AG08396 (cell line): ENCODE measurements at regions not wholly inside any gene's neighbourhood (a gene's known extent, or its start where the extent isn't known, plus 50 kb on each side); places are given as distances from the start of the nearest gene placed in this dataset.

Experiments used
- DNase-seq: peaks from one replicate; pipeline ENCODE4 v3.0.0; 2012; ENCODE audit warnings: low spot score, mixed read lengths

DNA sequence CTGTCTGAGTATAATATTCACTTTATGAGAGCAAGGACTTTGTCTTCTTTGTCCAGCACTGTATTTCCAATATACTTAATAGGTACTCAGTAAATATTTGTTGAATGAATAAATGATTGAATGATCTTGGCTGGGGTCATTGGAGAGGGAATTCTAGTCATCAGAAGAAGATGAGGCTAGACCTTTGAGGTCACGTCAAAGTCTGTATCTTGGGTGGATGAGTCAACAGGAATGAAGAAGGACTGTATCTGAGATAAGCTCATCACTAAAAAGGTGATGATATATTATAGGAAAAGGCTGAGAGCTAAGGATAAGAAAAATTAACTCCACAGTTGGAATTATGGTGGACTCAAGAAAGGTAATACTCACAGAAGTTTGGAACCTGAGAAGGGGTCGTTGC, 125.1 kb upstream of the MAGI3 start:
- no peak for DNase-seq

GRCh38 chr1:113266788-113267187, 123.5 kb upstream of the MAGI3 start:
- no peak for DNase-seq

- no peak for DNase-seq
These were observed 120.9 kb upstream of the MAGI3 start for GRCh38 chr1:113269168-113269963.

DNA sequence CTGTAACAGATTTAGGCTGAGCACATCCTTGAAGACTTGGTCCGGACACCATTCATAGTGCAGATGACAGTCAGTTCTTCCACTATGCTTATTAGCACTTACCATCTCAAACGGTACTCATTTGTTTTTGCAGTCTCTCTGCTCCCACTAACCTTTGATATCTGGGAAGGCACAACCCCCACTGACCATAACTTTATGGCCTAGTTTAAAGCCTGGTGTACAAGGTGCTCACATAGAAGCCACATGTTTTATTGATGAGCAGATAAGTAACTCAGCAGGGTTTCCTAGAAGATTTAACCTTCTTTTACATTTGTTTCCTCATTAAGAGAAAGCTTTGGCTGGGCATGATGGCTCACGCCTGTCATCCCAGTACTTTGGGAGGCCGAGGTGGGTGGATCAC, 119.3 kb upstream of the MAGI3 start:
- DNase-seq: no peak

- no peak for DNase-seq
These were observed 115.2 kb upstream of the MAGI3 start for GRCh38 chr1:113275083-113275482.

GRCh38 chr1:113275691-113276090, 114.6 kb upstream of the MAGI3 start:
- no peak for DNase-seq

GRCh38 chr1:113276507-113276906, 113.8 kb upstream of the MAGI3 start:
- DNase-seq: no peak

GRCh38 chr1:113278371-113278770, 111.9 kb upstream of the MAGI3 start:
- no peak for DNase-seq

GRCh38 chr1:113278777-113279176, 111.5 kb upstream of the MAGI3 start:
- no peak for DNase-seq

GRCh38 chr1:113279776-113280391, 110.4 kb upstream of the MAGI3 start:
- DNase-seq: no peak

DNA sequence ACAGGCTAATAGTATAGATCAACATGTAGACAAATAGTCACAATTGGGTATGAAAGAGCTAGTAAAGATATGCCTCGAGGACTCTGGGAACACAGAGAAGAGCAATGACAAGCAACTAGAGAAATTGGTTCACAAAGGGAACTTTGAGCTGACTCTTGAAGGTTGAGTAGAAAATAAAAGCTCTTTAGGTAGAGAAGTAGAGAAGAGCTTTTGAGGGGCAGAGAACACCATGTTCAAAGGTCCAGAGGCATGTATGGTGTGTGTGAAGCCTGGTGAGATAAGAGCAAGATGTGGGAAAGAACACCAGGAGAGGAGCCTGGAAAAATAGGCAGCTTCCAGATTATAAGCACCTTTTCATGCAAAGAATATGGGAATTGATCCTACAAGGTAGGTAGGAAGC, 109.7 kb upstream of the MAGI3 start:
- no peak for DNase-seq

GRCh38 chr1:113281550-113281949, 108.8 kb upstream of the MAGI3 start:
- no peak for DNase-seq

- DNase-seq: no peak
These were observed 108.1 kb upstream of the MAGI3 start for GRCh38 chr1:113282008-113282892.

GRCh38 chr1:113282893-113283285, 107.4 kb upstream of the MAGI3 start:
- DNase-seq: no peak

DNA sequence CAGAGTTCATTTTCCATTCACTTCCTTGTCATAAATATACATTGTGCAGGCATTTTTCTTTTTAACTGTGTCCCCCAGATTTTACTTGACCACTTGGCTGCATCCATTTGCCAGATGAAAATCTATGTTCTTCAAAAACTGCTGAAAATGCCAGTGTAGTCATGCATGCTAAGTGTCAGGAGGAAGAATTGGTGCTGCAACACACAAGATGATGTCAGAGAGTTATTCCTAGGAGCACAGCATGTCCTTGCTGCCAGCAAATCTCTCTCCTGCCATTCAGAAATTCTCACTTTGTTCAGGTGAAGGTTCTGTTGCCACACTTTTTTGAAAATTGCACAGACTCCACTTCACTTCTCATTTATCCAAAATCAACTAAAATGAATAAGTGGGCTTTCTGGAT, 106.4 kb upstream of the MAGI3 start:
- DNase-seq: no peak

- no peak for DNase-seq
These were observed 104.2 kb upstream of the MAGI3 start for GRCh38 chr1:113286156-113286555.

DNA sequence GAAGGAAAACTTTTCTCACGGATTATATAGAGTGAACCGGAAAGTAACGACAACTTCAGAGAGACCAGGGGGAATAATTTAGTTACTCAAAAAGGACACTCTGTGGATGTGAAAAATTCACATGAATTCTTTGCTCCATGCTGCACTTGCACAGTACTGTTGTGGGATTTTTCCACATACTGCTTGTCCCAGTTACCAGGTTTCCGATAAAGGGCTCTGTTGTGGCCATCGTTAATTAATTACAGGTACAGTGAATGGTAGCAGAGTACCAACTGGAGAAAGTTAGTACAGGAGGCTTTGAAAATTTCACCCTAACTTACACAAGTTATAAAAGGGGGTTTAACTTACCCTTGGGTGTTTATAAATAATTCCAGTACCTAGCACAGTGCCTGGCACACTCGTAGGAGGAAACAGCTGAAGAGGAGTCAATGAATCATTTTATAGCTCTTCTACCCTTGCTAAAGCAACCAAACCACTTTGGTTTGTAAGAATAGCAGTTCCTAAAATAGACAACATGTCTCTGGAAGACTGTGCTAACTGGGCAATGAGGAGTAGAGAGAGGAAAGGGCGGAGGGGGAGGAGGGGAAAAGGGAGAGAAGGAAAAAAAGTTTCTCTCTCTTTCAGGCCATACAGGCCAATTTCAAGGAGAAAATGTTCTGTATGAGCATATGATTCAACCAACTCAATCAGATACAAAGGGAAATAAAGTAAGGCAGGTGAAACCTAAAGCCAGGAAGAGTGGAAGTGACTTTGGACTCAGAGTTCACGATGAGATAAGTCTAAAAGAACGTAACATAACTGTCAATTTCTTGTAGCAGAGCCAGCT, 98.3 kb upstream of the MAGI3 start:
- no peak for DNase-seq

DNA sequence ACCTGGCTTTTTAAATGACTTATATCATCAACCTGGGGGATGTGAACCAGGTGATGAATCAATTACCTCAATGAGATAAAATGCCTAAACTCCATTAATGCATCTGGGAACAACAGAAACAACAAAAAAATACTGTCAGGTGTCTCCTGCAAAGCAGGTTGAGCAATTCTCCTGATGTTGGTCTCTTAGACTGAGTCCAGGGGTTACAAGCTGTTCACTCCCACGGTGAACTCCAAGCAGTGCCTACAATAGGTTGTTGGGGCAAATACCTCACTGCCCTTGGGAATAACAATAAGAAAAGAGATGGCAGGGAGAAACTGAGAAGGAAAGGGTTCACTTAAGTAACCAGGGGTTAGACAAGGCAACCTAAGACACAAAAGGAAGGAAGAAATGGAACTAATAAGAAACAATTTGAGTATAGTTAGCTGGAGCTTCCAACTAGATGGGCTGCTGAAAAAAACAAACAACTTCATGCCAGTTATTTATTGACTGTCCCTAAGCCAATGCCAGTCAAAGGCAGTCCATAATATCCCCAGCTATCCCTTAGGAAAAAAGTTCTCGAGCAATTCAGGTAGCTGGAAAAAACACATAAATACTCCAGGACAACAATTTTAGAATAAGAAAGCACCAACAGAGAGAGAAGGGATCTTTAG, 97.6 kb upstream of the MAGI3 start:
- no peak for DNase-seq

DNA sequence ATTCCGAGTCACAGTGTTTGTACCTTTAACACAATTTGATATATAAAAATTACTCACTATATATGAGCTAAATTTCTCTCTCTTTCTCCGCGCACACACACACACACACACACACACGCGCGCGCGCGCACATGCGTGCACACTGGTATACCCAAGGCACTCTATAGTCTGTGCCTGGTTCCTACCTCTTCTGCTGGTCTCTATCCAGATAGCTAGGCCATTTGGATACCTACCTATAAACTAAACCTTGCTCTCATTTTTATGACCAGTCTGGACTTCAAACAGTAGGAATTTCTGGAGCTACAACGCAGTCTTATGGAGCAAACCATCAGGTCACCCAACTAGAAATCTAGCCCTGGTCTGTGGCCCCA, 97.1 kb upstream of the MAGI3 start:
- DNase-seq: no peak

- DNase-seq: no peak
These were observed 92.6 kb upstream of the MAGI3 start for GRCh38 chr1:113297749-113298148.

DNA sequence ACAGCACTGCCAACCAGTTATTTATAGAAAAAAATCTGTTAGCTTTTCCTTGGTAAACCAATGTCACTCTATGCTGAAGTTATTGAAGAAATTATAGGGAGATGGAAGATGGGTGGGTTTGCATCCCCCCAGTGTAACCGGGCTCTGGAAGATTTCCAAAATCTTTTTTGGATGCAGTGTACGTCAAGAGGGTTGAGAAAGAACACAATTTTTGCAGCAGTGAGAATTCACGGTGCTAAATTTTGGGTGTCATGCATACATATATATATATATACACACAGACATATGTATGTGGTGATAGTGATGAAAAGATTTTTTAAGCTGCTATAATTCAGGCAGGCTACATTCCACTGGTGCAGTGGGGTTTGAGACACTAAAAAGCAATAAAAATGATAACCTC, 91.4 kb upstream of the MAGI3 start:
- DNase-seq: no peak

DNA sequence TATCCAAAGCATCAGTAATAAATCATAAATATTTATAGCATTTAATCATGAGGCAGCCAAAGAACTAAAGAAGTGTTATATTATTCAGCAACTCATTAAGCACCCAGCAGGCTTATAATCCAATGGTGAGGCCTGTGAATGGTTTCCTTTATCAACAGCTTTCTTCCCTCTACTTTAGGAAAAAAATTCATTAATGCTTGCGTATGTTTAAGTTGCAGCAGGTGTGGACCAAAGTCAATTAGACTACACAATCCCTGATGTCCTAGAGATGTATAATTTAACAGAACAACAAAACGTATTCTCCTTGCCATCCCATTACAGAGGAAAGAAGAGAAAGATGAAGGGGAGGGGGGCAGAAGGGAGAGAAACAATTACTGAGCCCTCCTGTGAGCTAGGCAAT, 87.7 kb upstream of the MAGI3 start:
- DNase-seq: no peak
